ELF-1 (cell line): ENCODE measurements at regions not wholly inside any gene's neighbourhood (a gene's known extent, or its start where the extent isn't known, plus 50 kb on each side); places are given as distances from the start of the nearest gene placed in this dataset.

Experiments
- DNase-seq: peaks from one replicate; pipeline ENCODE4 v3.0.0-alpha.2; 2016; ENCODE audit warnings: low read depth, low spot score

DNA sequence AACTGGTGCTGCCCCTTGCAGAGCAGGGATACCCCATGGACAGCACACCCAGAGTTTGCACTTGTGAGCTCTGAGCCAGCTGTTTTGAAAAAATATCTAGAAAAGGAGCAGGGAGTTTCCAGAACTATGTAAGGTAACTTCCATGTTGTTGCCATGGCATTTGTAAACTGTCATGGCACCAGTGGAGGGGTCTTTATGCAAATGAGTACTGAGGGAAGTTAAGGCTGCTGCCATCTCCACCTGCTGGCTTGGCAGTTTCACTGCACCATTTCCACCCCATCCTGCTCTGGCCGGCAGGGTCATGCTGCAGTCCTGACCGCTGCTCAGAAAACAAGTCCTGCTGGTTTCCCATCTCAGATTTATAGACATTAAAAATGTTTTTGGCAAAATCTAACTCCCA is 52.3 kb upstream of the SNTG2 start:
- peak; percentile 81 for DNase-seq

DNA sequence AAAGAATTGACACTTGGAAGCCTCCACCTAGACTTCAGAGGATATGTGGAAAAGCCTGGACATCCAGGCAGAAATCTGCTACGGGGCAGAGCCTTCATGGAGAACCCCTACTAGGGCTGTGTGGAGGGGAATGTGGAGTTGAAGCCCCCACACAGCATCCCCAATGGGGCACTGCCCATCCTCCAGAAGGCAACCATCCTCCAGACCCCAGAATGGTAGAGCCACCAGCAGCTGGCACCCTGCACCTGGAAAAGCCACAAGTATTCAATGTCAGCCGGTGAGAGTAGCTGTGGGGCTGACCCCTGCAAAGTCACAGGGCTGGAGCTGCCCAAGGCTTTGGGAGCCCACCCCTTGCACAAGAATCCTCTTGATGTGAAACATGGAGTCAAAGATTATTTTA is 53.6 kb upstream of the SNTG2 start:
- no peak for DNase-seq

DNA sequence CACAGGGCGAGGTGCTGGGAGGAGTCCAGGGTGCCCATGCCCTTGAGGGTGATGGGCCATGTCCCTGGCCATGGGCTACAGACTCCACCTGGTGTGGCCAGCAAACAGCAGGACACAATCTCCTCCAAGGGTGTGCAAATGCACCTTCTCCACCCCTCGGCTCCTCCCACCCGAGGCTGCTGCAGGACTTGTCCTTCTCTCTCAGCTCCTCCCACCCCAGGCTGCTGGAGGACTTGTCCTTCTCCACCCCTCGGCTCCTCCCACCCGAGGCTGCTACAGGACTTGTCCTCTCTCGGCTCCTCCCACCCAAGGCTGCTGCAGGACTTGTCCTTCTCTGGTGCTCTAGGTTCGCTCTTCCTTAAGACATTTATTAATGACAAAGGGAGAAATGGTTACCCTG is 57.3 kb upstream of the SNTG2 start:
- DNase-seq, result peak; percentile 85

DNA sequence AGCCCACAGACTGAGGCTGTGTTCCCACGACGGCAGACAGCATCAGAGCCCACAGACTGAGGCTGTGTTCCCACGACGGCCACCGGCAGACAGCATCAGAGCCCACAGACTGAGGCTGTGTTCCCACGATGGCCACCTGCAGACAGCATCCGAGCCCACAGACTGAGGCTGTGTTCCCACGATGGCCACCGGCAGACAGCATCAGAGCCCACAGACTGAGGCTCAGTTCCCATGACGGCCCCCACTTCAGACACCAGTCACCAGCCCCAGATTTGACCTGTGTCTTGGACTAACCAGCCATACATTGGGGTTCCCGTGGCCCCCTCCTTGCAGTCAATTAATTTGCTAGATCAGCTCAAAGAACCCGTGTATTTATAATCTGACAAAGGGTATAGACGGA is 57.8 kb upstream of the SNTG2 start:
- no peak for DNase-seq

DNA sequence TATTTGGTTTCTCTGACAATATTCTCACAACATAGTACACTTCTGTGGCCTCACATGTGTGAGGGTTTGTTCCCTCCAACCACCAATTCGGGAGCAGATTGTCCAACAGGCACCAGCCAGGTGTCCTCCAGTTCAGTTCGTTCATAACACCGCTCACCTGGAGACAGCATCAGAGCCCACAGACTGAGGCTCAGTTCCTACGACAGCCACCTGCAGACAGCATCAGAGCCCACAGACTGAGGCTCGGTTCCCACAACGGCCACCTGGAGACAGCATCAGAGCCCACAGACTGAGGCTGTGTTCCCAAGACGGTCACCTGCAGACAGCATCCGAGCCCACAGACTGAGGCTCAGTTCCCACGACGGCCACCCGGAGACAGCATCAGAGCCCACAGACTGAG is 58.2 kb upstream of the SNTG2 start:
- DNase-seq, result no peak

DNA sequence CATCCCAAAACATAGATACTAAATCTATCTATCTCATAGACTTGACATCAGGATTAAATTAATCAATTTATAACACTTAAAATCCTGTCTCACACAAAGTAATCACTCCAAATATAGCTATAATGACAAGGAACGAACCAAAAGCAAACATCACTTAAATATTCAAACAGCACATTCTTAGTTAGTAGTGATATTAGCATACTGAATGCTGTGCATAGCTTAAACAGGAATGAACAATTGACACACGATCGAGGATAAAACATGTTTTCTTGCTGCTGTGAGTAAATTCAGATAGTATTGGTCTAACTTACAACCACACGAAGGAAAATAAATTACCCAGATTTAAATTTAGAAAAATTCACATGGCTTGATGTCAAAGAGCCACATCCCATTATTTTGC is 58.9 kb upstream of the SNTG2 start:
- no peak for DNase-seq

DNA sequence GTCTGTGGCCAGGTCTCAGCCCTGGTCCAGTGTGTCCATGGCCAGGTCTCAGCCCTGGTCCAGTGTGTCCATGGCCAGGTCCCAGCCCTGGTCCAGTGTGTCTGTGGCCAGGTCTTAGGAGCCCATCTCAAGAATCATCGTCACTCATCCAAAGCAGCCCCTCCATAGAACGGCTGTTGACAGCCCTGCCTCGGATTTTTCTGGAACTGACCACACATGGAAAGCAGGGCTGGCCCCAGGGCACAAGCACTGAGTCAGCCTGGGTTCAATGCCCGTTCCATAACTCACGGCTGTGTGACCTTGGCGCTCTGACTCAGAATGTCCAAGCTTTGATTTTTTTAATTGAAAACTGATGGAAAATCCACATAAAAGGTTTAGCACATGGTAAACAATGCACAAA is 59.9 kb upstream of the SNTG2 start:
- DNase-seq, result no peak

DNA sequence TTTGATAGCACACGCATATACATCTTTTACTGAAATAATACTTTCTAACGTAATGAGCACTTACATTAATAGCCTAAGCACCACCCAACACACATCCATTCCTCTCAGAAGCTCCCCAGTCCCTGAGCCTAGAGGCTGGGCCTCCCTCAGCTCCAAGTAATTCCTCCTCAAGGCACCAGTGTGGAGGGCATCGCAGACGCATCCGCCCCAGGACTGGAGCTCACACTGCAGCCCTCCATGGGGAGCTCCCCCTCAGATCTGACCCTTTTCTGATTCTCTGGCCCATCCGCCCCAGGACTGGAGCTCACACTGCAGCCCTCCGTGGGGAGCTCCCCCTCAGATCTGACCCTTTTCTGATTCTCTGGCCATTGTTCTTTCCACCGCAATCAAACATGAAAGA is 60.4 kb upstream of the SNTG2 start:
- DNase-seq, result no peak

DNA sequence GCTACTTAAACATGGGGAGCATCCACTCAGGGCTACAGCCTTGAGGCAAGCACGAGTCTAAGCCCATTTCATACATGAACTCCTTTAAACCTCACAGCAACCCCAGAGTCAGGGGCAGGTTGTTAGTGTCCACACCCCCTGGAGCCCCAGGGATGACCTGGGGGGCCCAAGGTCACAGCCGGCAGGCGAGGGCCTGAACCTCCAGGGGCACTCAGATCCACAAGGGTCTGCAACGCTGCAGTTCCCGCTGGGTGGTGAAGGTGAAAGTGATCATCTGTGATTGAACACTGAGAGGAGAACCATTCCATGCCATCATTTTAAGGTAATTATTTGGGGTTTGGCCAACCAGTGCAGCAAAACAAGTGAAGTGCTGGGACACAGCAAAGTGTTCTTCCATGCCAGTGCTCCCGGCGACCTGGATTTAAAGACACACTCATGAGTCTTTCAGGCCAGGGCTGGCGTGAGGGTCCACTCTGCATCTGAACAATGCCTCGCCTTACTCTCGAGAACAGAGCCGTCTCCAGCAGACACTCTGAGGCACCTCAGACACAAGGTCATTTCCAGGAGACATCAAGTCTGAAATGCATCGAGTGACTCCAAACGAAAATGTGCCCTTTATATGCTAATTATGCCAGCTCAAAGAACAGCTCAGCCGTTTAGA is 61.6 kb upstream of the SNTG2 start:
- no peak for DNase-seq

DNA sequence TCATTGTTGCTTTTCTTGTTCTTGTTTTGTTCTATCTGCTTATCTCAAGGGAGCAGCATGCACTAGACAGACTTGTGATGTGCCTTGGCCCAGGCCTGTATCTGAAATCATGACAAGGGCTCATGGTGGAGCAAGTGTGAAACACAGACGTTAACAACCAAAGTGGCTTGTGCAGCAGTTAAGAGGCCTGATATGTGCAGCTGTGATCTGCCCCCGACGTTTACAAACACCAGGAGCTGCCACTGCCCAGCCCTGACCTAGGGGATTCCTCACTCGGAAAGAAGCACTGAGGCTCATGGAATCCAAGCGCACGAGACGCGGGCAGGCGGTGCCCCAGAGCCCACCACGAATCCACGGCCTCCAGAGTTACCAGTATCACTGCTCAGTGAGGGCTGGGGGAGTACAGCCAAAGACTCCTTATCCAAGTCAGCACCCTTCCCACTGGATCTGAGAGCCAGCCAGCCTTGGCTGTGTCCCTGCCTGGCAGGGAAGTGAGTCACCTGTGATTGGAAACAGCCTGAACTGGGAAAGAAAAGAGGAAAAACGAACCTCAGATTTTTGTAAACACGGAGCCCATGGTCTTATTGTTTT is 62.3 kb upstream of the SNTG2 start:
- no peak for DNase-seq

DNA sequence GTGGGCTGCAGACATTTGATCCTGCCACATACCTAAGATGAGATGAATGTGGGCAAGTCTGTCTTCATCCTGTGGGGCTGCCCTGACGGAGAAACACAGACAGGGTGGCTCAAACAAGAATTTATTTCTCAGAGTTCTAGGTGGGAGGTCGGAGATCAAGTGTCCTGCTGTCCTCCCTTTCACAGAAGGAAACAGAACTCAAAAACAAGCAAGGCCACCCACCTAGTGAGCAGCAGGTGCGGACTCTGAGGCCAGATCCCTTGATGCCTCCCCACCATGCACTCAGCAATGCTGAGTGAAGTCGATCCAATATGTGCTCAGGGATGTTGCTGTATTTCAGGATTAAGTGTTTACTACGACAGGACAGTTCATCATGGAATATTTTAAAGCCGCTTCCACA is 63.0 kb upstream of the SNTG2 start:
- DNase-seq, result no peak

DNA sequence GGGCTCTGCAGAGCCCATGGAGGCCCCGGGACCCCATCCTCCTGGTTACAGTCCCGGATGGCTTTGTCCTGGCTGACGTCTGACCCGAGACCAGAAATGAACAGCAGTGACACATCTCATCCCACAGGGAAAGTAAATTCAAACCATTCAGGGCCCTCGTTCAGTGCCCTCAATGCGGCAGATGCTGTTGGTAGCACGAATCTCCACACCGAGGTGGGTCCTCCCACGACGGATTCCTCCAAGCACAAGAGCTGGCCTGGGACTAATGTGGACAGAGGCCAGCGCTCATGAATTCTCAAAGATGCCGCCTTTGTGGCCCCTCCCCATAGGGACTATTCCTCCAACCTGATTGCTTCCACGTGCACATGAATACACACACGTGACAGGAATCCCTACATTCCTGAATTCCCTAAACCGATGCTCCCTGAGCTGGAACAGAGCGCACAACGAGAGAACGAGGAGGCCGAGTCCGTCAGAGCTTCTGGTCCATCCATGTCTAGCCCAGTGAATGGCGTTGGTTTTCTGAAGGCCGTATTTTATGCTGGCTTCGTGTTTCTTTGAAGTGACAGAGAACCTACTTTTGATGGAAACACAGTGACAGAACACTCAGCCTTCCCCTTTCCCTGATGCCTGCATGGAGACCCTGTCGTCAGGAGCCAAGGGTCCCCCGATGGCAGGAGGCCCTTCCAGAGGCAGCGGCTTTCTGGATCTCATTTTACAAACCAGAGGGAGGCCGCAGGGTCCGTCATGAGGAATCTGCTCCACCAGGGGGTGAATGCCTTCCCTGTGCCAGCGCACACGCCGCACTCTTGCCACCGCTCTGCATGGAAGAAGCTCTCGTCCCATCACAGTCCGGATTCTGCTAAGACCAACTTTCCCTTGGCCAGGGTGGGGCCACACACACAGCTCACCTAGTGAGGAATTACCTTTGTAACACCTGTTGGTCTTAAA is 64.3 kb upstream of the SNTG2 start:
- no peak for DNase-seq

DNA sequence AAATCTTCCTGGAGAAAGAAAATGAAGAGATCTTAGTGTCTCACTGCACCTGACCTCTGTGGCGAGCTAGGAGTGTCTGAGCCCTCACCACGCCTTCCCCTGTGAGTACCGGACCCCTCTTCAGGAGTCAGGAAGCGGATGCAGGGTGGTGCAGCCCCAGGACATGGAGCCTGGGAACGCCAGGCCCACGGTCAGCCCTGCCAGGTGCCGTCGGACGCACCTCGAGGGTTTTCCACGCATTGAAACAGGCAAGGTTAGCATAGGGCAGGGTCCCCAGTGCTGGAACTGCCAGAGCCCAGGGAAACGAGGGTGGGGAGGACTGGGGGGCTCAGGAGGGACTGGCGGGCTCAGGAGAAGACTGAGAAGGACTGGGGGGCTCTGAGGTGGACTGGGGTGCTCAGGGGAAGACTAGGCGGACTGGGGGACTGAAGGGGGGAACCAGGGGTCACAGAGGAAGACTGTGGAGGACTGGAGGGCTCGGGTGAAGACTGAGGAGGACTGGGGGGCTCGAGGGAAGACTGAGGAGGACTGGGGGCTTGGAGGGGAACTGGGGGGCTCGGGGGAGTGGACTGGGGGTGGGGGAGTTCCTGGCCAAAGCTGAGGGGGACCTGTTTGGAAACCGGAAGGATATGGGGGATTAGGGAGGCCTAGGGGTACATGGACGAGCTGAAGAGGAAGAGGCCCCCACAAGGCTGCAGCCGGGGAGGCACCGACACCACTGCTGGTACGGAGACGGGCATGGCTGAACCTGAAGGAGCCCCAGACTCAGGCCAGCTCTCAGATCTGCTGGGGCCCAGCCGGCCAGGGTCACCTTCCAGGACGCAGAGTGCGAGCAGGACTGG is 65.2 kb upstream of the SNTG2 start:
- DNase-seq, result no peak

DNA sequence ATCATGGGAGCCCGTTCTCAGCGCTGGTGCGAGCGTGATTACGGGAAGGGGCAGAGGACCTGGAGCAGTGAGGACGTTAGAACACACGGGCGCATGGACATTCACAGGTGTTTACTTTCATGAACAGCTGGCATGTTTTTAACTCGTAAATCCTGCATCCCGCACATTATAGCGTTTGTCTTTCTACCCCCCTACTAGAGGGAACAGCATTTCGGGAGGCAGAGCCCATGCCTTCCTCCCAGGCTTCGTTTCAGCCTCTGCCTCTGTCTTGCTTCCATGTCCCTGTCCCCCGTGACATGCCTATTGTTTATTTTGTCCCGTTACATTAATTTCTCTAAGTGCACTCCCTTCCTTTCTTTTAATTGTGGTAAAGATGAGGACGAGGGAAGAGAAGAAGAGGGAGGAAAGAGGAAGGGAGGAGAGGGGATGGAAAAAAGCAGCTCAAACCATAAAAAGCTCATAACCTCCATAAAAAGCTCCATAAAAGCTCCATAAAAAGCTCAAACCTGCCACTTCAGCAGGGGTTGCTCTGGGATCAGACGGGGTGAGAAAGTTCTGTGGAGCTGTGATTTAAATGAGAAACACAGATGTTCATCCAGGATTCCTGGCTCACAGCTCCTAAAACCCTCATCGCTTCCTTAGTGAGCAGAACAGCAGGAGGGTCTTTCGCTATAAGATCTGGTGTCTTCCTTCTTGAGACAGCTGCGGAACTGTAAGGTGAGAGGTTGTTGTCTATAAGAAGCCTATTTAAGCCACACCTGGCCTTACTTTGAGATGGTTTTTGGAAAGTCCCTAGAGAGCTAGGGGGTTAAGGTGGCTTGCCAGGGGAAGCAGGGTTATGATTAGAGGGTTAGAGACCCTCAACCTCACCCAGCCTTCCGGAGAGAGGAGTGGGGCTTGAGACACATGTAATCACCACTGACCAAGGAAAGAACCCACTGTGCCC is 66.6 kb upstream of the SNTG2 start:
- no peak for DNase-seq

DNA sequence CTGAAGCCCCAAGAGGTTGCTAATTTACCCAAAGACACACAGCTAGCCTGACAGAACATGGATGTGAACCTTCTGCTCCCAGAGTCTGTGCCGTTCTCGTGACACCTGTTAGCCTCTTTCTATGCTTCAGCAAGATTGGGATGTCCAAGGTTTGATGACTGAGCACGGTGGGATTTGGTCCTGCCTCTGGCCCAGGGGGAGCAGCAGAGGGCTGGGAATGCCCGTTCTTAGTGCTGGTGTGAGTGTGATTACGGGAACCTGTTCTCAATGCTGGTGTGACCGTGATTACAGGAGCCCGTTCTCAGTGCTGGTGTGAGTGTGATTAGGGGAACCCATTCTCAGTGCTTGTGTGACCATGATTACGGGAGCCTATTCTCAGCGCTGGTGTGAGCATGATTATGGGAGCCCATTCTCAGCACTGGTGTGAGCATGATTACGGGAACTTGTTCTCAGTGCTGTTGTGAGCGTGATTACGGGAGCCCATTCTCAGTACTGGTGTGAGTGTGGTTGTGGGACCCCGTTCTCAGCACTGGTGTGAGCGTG is 67.3 kb upstream of the SNTG2 start:
- DNase-seq, result no peak

DNA sequence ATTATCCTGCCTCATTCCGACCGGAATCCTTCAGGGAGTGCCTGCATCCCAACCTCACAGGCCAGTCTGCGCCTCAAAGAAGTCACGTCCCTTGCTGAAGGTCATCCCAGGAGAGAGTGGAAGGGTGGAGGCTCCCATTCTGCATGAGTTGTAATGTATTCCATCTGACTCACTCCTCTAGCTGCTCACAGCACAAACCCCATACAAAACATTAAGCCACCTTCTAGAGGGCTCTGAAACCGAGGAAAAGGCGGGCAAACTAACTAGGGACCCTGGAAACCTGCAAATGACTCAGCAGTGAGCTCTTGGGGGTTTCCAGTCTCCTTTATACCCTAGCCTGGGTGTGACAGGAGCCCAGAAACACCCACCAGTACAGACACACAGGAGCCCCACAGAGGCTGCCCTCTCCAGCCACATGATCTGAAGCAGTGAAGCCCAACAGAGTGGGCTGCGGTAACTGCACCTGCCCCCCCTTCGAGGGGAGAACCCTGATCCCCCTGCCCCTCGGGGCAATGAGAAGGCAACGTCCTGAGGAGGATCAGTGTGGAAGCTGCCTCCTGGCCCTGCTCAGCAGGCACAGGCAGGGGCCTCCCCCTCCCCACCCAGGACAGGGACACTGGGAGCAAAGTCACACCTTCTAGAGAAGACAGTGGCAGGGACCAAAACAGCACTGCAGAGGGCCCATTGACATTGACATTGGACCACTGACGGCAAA is 69.3 kb upstream of the SNTG2 start:
- no peak for DNase-seq

DNA sequence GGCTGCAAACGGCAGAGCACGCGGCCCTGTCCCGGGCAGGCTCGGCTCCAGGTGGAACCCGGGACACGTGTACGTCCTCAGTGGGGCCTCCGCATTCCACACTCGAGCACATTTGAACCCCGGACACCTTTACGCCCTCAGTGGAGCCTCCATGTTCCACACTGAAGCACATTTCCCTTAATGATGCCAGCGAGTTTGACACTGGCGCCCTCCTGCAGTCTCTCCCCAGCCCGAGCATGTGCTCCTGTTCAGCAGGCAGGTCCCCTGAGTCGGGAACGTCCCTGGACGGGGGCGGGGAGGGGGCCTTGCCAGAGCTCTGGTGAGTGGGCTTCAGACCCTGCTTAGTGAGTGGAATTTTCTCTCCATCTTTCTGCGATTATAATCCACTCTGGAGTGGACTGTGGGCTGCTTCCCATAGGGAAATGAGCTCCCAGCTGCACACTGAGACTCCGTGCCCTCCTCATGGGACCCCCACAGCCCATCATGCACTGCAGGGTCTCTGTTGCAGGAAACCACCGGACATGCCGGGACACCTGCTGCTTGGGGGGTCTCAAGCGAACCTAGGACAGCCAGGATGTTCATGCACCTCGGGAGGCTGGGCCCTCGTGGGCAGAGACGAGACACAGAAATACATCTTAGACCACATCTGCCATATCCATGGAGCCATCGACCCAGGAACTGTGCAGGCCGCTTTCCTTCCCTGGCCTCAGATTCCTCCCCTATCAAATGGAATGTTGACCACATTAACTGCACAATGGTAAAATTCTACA is 70.3 kb upstream of the SNTG2 start:
- DNase-seq, result no peak

DNA sequence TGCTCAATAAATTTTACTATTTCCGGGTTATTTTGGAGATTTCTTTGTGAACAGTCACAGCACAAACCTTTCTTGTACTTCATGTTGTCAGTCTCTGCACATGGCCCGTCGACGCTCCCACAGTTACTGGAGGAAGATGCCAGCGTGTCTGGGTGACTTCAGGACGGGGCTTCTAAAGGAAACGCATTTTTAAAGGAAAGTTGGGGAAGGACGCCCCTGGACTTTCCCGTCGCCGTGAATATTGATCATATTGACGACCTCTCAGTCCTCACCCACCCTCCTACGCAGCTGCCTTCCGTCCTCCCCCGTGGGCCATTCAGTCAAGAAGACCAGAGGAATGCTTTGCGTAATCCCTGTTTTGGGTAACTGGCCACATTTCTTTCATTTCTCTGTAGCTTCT is 71.1 kb upstream of the SNTG2 start:
- DNase-seq, result no peak
